Urinary bladder (tissue), 3 donors: ENCODE measurements at regions not wholly inside any gene's neighbourhood (a gene's known extent, or its start where the extent isn't known, plus 50 kb on each side); places are given as distances from the start of the nearest gene placed in this dataset.

Experiments
- DNase-seq: peaks from one replicate; pipeline ENCODE4 v3.0.0-alpha.2; 2015; ENCODE audit errors: extremely low spot score
- H3K27ac ChIP-seq: one replicate; pipeline ENCODE4 v1.5.1; 2013; ENCODE audit warnings: low read depth, mild to moderate bottlenecking, moderate library complexity
- H3K36me3 ChIP-seq: one replicate; pipeline ENCODE4 v1.6.1; 2013; ENCODE audit warnings: mild to moderate bottlenecking, moderate library complexity; ENCODE audit not compliant: insufficient read depth
- H3K4me1 ChIP-seq: one replicate; pipeline ENCODE4 v1.6.1; 2013; ENCODE audit warnings: mild to moderate bottlenecking, moderate library complexity; ENCODE audit not compliant: insufficient read depth
- H3K4me3 ChIP-seq: one replicate; pipeline ENCODE4 v1.5.1; 2013; ENCODE audit warnings: low read depth, low read length
- WGBS: extraction: QIAGEN DNeasy Blood & Tissue Kit; methylation state at CpG from one replicate; pipeline ENCODE4 v1.1.7; 2013; 5-methylcytosine and 5-hydroxymethylcytosine counted together
- donor health status: healthy with polysubstance abuse.
- donor health status: healthy.

DNA sequence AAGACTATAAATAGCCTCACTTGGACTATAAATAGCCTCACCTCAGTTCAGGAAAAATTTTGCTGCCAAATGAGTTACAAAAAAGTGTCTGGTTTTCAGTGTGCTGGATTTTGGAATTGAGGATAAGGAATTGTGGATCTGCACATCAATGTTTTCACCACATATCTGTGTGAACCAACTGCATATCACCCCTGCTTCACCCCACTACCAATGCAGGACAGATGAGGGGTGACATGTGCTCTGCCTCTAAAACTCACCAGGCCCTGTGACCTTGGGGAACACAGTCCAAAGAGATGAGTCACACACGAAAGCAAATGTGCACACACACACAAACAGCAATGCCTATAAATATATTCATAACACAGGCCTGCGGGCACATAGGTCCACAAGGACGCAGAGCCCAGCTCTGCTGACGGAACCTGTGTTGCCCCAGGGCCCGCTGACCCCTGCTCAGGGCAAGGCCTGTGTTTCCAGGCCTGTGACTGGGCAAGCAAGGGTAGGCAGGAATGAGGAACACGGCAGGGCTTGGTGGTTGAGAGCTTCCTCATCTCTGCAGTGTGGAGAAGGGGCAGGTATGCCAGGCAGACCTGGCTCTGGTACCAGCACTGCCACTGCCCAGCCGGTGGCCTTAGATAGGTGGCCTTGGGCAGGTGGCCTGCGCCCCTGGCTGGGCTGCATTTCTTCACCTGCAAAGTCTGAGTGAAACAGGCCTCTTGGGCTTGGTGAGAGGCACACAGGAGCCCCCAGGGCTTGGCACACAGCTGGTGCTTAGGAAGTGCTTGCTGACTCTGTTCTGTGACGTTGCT lies 82.4 kb downstream of the ARL6IP4 start:
- Histone ChIP-seq H3K4me1 (peaks cover 7% of the 10 kb centered on the region), H3K36me3 (no peaks in the 10 kb centered on the region), H3K4me3 (no peak overlapping the region), H3K27ac (peak overlapping the region; percentile 75)
- no peak for DNase-seq
- WGBS: 42% methylated on average over 9 of the region's 9 CpGs

DNA sequence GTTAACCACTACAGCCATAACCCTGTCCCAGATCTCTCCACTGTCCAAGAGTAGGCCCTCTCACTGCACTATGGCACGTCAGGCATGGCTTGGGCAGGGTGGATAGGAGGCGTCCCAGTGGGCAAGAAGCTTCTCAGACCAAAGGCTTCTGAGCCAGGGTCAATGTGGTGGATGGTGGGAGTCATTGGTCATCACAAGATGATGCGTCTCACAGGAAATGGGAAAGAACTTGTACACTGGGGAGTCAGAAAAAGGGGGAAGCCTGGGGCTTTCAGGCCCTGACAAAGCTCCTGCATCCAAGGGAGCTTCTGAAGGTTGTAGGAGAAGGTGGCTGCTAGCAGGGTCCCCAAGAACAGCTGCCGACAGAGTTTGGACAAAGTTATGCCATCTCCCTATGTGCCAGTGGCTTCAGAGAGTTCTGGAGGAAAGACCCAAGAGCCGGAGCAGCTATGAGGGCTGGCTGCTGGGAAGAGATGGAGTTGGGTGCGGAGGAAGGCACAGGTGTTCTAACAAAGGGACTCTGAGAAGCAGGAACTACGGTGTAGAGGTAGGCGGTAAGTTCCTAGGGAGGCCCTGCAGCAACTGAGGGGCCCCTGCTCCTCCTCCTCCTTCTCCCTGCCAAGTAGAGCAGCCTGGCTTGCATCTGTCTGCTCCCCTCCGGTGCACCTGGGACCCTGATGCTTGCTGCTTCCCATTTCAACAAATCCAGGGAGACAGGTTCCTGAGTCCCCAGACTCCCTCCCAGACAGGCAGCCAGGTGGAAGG lies 81.1 kb downstream of the ARL6IP4 start:
- WGBS: 90% methylated on average over 9 of the region's 9 CpGs
- H3K36me3 ChIP-seq: no peaks in the 10 kb centered on the region
- no peak for DNase-seq
- H3K4me1 ChIP-seq: peaks cover 7% of the 10 kb centered on the region
- no peak overlapping the region for H3K27ac ChIP-seq
- no peak overlapping the region for H3K4me3 ChIP-seq

GRCh38 chr12:123059500-123059899 lies 79.0 kb downstream of the ARL6IP4 start:
- Histone ChIP-seq H3K27ac (peak overlapping the region; percentile 27), H3K36me3 (no peaks in the 10 kb centered on the region), H3K4me1 (peaks cover 7% of the 10 kb centered on the region), H3K4me3 (no peak overlapping the region)
- DNase-seq: no peak
- 57% methylated on average over 1 of the region's 1 CpG for WGBS

DNA sequence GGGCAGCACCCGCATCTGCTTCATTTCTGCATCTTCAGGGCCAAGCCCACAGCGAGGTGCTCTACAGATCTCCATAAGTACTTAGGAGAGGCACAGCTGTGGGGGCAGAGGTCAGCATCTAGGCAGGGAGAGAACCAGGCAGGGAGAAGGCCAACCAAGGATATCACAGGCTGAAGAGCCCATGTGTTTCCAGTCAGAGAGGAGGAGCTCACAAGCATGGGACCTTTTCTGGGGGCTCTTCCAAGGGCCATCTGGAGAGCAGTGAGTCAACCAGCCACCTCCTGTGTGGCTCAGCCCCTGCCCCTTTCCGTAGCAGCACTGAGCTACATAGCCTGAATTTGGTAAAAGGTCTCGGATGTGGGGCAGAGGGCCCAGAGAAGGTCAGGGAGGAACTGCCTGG lies 78.5 kb downstream of the ARL6IP4 start:
- no peak for DNase-seq
- 65% methylated on average over 4 of the region's 4 CpGs for WGBS
- Histone ChIP-seq H3K4me1 (peaks cover 7% of the 10 kb centered on the region), H3K36me3 (no peaks in the 10 kb centered on the region), H3K27ac (no peak overlapping the region), H3K4me3 (no peak overlapping the region)

DNA sequence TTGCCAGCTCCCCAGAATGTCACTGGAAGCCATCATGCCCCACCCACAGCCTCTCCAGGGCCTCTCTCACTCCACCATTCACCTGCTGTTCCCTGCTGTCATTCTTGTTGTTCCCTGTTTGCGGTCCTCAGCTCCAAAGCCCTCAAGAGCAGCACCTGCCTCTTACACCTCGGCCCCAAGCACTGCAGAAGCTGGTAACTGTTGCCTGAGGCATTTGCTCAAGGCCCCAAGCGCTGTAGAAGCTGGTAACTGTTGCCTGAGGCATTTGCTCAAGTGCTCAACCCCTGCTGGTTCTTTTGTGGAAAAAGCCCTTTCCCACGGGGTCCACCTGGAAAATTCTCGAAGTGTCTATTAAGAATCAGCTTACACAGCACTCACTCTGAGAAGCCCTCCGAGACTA lies 78.0 kb downstream of the ARL6IP4 start:
- WGBS: 91% methylated on average over 6 of the region's 6 CpGs
- Histone ChIP-seq H3K36me3 (no peaks in the 10 kb centered on the region), H3K27ac (no peak overlapping the region), H3K4me1 (peaks cover 7% of the 10 kb centered on the region), H3K4me3 (no peak overlapping the region)
- no peak for DNase-seq

DNA sequence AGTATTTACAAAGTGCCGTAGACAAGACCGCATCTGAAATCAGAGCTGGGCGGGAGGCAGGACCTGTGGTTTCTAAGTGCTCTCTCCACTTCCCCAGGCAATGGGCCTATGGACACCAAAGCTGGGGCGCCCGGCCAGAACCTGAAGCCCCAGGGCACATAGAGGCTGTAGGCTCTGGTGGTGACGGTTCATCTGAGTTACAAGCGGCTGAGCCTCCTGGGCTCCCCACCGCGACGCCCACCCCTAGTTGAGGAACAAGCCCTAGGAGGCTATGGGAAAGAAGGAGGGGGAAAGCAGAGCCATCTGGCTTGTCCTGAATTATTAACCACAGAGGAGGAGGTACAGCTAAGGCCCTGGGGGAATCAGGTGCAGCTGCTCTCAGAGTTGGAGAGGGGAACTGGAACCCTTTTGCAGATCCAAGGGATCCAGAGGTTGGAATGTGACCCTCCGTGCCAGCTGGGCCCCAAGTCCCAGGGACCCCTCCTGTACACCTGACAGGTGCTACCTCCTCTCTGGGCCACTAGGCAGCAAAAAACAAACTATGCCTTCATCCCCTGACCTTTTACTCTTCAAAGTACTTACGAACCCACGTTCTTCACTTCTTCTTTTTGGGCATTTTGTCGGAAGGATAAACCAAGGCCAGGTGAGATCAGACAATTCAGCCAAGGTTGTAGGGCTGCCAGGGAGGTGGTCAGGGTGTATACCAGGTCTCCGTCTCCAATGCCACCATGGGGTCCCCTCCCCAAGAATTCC lies 77.2 kb downstream of the ARL6IP4 start:
- Histone ChIP-seq H3K4me1 (peaks cover 3% of the 10 kb centered on the region), H3K27ac (no peak overlapping the region), H3K4me3 (no peak overlapping the region), H3K36me3 (no peaks in the 10 kb centered on the region)
- 98% methylated on average over 15 of the region's 15 CpGs for WGBS
- no peak for DNase-seq

DNA sequence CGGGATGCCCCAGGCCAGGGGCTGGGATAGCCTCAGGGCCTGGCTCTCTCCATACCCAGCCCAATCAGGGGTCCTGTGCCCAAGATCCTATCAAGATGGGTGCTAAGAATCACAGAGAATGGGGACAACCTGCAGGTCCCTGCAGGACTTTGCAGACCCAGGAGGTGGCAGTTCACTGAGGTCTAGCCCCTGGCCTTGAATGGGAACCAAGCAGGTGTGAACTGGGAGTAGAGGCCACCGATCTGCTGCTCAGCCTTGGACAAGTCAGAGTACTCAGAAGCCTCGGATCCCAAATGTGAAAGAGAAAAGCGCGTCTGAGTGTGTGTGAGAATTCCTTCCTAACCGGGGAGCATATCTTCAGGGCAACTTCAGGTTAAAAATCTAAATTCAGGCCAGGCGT lies 76.2 kb downstream of the ARL6IP4 start:
- no peak for DNase-seq
- Histone ChIP-seq H3K4me1 (peaks cover 3% of the 10 kb centered on the region), H3K36me3 (no peaks in the 10 kb centered on the region), H3K4me3 (no peak overlapping the region), H3K27ac (no peak overlapping the region)
- WGBS: 97% methylated on average over 7 of the region's 7 CpGs

DNA sequence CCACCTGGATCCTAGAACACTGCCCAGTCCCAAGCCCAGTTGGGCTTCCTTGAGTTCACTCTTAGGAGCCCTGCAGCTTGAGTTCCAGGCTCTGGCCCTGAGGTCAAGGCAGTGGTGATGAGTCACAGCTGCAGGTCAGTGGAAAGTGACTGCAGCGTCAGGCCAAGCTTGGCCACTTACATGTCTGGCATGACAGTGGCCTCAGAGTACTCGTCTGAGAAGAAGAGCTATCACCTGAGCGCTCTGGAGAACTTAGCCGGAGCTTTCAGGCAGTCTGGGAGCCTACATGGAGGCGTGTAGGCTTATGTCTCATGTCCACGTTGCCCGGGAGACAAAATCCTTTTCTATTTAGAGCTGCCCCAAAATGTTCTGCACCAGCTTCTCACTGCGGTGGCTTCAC lies 75.6 kb downstream of the ARL6IP4 start:
- no peak overlapping the region for H3K27ac ChIP-seq
- no peak overlapping the region for H3K4me3 ChIP-seq
- no peak for DNase-seq
- no peaks in the 10 kb centered on the region for H3K36me3 ChIP-seq
- WGBS: 89% methylated on average over 8 of the region's 8 CpGs
- H3K4me1 ChIP-seq: peaks cover 3% of the 10 kb centered on the region

- 71% methylated on average over 8 of the region's 8 CpGs for WGBS
- no peak overlapping the region for H3K27ac ChIP-seq
- no peak for DNase-seq
- no peak overlapping the region for H3K4me3 ChIP-seq
- no peaks in the 10 kb centered on the region for H3K36me3 ChIP-seq
- H3K4me1 ChIP-seq: peaks cover 3% of the 10 kb centered on the region
Measured at GRCh38 chr12:123055281-123055766, 74.8 kb downstream of the ARL6IP4 start.

DNA sequence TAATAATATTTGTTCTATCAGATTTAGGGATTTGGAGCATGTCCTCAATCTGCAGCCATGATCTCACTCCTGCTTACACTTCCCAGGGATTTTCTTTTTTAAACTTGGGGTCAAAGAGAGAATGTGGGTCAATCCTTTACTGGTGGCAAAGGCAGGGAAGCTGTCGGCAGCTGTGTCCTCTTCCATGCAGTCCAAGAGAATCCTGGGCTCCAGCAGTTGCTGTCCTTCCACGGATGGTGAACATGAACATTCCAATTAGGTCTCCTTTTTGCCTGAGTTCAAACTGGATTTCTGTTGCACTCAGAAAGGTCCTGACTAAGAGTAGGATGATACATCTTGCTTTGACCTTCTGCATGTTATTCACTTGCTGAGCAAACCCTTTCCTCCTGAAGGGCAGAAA lies 73.9 kb downstream of the ARL6IP4 start:
- 63% methylated on average over 2 of the region's 2 CpGs for WGBS
- Histone ChIP-seq H3K4me1 (peaks cover 3% of the 10 kb centered on the region), H3K27ac (no peak overlapping the region)

GRCh38 chr12:123051556-123051955 lies 71.1 kb downstream of the ARL6IP4 start:
- no peak overlapping the region for H3K27ac ChIP-seq
- H3K4me3 ChIP-seq: no peak overlapping the region
- 39% methylated on average over 3 of the region's 3 CpGs for WGBS
- H3K36me3 ChIP-seq: no peaks in the 10 kb centered on the region
- DNase-seq: no peak
- no peaks in the 10 kb centered on the region for H3K4me1 ChIP-seq

More for the DNA sequence above, 73.9 kb downstream of the ARL6IP4 start:
- Histone ChIP-seq H3K4me3 (no peak overlapping the region), H3K36me3 (no peaks in the 10 kb centered on the region)
- DNase-seq: no peak

- DNase-seq: no peak
- 78% methylated on average over 4 of the region's 4 CpGs for WGBS
- Histone ChIP-seq H3K4me3 (no peak overlapping the region), H3K4me1 (no peaks in the 10 kb centered on the region), H3K27ac (no peak overlapping the region), H3K36me3 (no peaks in the 10 kb centered on the region)
Measured at GRCh38 chr12:123050913-123051312, 70.4 kb downstream of the ARL6IP4 start.

DNA sequence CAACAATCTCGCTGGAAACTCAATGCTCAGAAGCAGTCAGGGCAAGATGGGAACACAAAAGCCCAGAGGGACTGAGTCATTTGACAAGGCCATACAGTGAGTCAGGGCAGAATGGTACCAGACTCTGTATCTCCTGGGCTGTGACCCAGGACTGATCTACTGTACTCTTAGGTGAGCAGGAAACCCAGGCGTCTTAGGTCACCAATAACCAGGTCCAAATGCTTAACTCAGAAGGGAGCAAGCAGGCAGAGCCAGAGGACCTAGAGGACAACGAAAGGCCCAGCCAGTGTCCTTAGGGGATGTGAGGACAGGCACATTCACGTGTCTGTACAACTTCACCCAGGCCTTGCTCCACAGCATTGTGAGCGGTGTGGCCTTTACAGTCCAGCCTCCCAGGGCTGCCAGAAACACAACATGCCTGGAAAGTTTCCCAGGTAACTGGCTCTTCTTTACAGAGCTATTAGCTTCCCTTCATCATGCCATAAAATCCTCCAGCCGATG lies 69.9 kb downstream of the ARL6IP4 start:
- 38% methylated on average over 6 of the region's 6 CpGs for WGBS
- H3K4me3 ChIP-seq: no peak overlapping the region
- no peaks in the 10 kb centered on the region for H3K4me1 ChIP-seq
- DNase-seq: no peak
- no peaks in the 10 kb centered on the region for H3K36me3 ChIP-seq
- H3K27ac ChIP-seq: peak overlapping the region; percentile 3
